ENCODE measurements at regions not wholly inside any gene's neighbourhood (a gene's known extent, or its start where the extent isn't known, plus 50 kb on each side); places are given as distances from the start of the nearest gene placed in this dataset.

DNA sequence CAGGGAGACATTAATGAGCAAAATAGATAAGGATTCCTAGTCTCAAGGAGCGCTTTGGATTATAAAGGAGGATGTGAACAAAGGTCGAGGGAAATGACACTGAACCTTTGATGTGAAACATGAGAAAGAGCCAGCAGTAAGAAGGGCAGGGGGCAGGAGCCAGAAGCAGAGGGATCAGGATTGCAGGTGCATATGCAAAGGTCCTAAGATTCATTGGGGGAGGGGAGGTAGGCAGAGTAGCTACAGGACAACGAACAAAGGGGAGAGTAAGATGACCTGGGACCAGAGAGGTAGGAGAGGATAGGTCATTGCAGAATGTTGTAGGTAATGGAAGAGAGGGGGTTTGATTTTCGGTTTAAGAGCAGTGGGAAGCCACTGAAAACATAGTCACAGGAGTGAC, 129.2 kb upstream of the TRPM3 start:
- TF ChIP-seq, protein P1, sequence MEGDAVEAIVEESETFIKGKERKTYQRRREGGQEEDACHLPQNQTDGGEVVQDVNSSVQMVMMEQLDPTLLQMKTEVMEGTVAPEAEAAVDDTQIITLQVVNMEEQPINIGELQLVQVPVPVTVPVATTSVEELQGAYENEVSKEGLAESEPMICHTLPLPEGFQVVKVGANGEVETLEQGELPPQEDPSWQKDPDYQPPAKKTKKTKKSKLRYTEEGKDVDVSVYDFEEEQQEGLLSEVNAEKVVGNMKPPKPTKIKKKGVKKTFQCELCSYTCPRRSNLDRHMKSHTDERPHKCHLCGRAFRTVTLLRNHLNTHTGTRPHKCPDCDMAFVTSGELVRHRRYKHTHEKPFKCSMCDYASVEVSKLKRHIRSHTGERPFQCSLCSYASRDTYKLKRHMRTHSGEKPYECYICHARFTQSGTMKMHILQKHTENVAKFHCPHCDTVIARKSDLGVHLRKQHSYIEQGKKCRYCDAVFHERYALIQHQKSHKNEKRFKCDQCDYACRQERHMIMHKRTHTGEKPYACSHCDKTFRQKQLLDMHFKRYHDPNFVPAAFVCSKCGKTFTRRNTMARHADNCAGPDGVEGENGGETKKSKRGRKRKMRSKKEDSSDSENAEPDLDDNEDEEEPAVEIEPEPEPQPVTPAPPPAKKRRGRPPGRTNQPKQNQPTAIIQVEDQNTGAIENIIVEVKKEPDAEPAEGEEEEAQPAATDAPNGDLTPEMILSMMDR (conservative IDR thresholded peaks at IDR 0.05) = no peak
- TF ChIP-seq ZFX (IDR thresholded peaks at IDR 0.05) = no peak
